Brain microvascular endothelial cell (primary cell): ENCODE measurements at regions not wholly inside any gene's neighbourhood (a gene's known extent, or its start where the extent isn't known, plus 50 kb on each side); places are given as distances from the start of the nearest gene placed in this dataset.

Experiments used
- DNase-seq: peaks from one replicate; pipeline ENCODE4 v3.0.0-alpha.2; 2020
- H3K27ac ChIP-seq: fragments of 250-450 bp; sonication (Bioruptor Pico); 2 replicates; pipeline ENCODE4 v1.5.1; 2020; ENCODE audit warnings: mild to moderate bottlenecking, moderate library complexity
- H3K27me3 ChIP-seq: fragments of 250-450 bp; sonication (Bioruptor Pico); replicated peaks from 2 replicates; pipeline ENCODE4 v1.5.1; 2020; ENCODE audit warnings: mild to moderate bottlenecking
- H3K36me3 ChIP-seq: fragments of 250-450 bp; sonication (Bioruptor Pico); replicated peaks from 2 replicates; pipeline ENCODE4 v1.5.1; 2020; ENCODE audit warnings: mild to moderate bottlenecking
- H3K4me3 ChIP-seq: 2 replicates; pipeline ENCODE4 v1.5.1; 2011; ENCODE audit warnings: low read depth, mild to moderate bottlenecking, control low read depth, low read length, moderate library complexity
- in situ Hi-C: cut with HindIII; loops from 2 replicates; pipeline ENCODE4 v1.10.0; 2017; ENCODE audit warnings: low sequenced_read_pairs, low pct_ligation_motif_present
- TF ChIP-seq, protein P1 (sequence below): IDR thresholded peaks from 2 replicates; pipeline ENCODE4 v1.5.1; 2011; ENCODE audit warnings: low read depth, mild to moderate bottlenecking, moderate library complexity, low read length, control low read depth, inconsistent platforms; ENCODE audit errors: missing control alignments

DNA sequence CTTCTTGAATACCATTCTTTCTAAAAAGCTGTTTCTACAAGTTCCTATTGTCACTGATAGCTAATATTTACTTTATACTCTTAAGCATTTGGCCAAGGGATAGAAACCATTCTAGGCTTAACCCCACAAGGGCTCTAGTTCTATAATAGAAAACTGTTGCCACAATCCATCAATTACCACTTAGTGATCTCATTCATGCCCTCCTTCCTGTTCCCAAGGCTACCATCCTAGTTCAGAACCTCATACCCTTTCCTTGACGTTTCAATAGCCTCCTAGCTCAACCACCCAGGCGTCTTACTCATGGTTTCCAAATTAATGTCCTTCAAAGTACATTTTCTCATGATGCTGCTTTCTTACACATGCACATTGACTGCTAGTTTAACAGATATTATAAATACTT is 493.5 kb downstream of the NAV3 start:
- no peak for DNase-seq
- Histone ChIP-seq H3K27me3 (no peaks in the 10 kb centered on the region), H3K36me3 (no peaks in the 10 kb centered on the region), H3K4me3 (no peak overlapping the region), H3K27ac (no peak overlapping the region)
- TF ChIP-seq, protein P1, sequence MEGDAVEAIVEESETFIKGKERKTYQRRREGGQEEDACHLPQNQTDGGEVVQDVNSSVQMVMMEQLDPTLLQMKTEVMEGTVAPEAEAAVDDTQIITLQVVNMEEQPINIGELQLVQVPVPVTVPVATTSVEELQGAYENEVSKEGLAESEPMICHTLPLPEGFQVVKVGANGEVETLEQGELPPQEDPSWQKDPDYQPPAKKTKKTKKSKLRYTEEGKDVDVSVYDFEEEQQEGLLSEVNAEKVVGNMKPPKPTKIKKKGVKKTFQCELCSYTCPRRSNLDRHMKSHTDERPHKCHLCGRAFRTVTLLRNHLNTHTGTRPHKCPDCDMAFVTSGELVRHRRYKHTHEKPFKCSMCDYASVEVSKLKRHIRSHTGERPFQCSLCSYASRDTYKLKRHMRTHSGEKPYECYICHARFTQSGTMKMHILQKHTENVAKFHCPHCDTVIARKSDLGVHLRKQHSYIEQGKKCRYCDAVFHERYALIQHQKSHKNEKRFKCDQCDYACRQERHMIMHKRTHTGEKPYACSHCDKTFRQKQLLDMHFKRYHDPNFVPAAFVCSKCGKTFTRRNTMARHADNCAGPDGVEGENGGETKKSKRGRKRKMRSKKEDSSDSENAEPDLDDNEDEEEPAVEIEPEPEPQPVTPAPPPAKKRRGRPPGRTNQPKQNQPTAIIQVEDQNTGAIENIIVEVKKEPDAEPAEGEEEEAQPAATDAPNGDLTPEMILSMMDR = no peak
- in situ Hi-C loops = no loop called here

DNA sequence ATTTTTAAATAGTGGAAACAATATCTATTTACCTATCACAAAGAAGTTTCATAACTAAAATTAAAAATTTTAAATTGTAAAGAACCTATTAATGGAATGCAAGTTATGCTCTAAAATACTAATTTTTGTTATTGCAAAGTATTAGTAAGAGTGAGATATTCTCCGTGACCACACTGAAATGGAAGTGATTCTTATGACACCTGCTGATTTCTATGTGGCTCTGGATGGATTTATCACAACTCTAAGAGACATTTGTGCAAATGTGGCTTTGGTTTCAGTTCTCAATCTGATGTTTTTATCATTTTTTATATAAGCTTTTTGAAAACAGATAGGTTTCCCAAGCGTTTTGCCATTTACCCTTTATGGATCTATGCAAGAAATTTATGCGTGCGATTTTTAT is 497.8 kb downstream of the NAV3 start:
- TF ChIP-seq, protein P1 = no peak
- H3K27ac ChIP-seq = no peak overlapping the region
- no peaks in the 10 kb centered on the region for H3K36me3 ChIP-seq
- DNase-seq = no peak
- no peaks in the 10 kb centered on the region for H3K27me3 ChIP-seq
- in situ Hi-C loops = no loop called here
- H3K4me3 ChIP-seq = no peak overlapping the region

DNA sequence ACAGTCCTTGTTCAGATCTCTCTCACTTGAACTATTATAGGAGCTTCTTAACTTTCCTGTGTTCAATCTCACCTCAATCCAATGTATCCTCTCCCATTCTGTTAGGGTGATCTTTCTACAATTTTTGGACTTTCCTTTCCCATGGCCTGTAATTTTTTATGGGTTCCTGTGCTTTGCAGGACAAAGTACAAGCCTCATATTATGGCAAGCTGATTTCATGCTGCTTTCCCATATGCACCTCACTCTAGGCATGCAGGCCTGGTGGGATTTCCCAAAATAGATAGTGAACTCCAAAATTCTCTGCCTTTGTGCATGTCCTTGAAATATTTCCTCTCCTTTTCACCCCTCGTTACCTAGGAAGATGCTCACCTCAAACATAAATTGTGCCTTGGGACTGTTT is 499.4 kb downstream of the NAV3 start:
- in situ Hi-C loops = no loop called here
- DNase-seq = no peak
- TF ChIP-seq, protein P1 = no peak

DNA sequence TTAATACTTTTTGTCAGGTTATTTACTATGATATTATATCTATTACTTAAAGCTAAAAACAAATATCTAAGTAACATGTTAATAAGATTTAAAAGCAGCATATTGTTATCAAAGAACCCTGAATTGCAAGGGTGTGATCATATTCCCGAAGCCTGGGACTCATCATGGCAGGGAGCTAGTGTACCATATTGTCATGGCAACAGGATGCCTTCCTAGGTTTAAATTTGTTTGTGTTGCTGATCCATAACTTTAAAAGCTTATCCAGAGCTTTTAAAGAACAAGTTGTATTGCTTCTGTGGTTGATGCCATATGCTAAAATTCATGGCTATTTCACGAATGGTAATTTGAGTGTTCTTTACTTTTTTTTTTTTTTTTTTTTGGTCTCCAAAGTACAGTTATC is 500.5 kb downstream of the NAV3 start:
- Histone ChIP-seq H3K36me3 (no peaks in the 10 kb centered on the region), H3K27ac (no peak overlapping the region), H3K4me3 (no peak overlapping the region), H3K27me3 (no peaks in the 10 kb centered on the region)
- TF ChIP-seq, protein P1 = no peak
- DNase-seq = no peak
- in situ Hi-C loops = no loop called here

More for the DNA sequence above, 499.4 kb downstream of the NAV3 start:
- Histone ChIP-seq H3K27ac (no peak overlapping the region), H3K27me3 (no peaks in the 10 kb centered on the region), H3K36me3 (no peaks in the 10 kb centered on the region), H3K4me3 (no peak overlapping the region)

DNA sequence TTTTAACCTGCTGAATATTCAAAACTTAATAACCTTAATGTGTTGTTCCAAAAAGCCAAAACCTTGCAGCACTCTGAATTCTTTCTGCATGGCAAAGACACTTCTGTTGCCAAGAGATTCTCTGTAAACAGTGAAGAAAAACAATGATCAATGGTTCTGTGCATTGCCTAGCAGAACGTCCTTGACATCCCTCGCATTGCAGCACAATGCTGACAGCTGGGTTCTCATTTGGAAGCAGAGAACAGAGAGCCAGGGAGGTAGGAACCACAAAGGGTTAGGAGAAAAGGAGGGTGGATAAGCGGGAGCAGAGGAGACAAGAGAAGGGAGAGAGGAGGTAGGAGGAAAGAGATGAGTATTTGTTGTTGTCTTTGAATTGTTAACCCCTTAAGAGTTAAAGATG is 501.1 kb downstream of the NAV3 start:
- in situ Hi-C loops = no loop called here
- H3K36me3 ChIP-seq = no peaks in the 10 kb centered on the region
- DNase-seq = no peak
- no peak overlapping the region for H3K27ac ChIP-seq
- TF ChIP-seq, protein P1 = no peak
- H3K4me3 ChIP-seq = no peak overlapping the region
- no peaks in the 10 kb centered on the region for H3K27me3 ChIP-seq

DNA sequence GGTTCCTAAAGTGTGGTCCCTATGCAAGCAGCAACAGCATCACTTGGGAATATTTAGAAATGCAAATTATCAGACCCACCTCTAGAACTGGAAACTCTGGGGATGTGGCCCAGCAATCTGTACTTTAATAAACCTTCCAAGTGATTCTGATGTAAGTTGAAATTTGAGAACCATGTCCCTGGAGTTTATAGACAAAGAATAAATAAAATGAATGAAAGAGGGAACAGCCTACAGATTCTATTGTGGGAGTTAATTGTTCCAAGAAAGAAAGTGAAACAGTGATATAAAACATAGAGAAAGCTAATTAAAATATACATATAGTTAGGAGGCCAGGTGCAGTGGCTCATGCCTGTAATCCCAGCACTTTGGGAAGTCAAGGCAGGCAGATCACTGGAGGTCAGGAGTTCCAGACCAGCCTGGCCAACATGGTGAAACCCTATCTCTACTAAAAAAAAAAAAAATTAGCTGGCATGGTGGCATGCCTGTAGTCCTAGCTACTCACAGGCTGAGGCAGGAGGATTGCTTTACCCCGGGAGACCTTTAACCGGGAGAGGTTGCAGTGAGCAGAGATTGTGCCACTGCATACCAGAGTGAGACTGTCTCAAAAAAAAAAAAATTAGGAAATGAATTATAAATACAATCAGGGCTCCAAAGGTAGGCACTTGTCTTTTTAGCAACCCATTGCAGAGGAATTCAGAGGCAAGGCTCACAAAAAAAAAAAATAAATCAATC is 507.5 kb downstream of the NAV3 start:
- TF ChIP-seq, protein P1 = no peak
- in situ Hi-C loops = no loop called here
- no peak for DNase-seq
- H3K36me3 ChIP-seq = no peaks in the 10 kb centered on the region
- no peak overlapping the region for H3K27ac ChIP-seq
- no peaks in the 10 kb centered on the region for H3K27me3 ChIP-seq
- no peak overlapping the region for H3K4me3 ChIP-seq
